PFSK-1 (cell line): ENCODE measurements at regions not wholly inside any gene's neighbourhood (a gene's known extent, or its start where the extent isn't known, plus 50 kb on each side); places are given as distances from the start of the nearest gene placed in this dataset.

Source experiments
- FOXP2 ChIP-seq: optimal IDR thresholded peaks from 2 replicates; pipeline ENCODE3; 2011; ENCODE audit warnings: borderline replicate concordance, control low read depth, inconsistent platforms; ENCODE audit not compliant: insufficient read depth; ENCODE audit errors: extremely low read length, extremely low read depth
- POLR2AphosphoS5 ChIP-seq: IDR thresholded peaks from 2 replicates; pipeline ENCODE4 v1.6.1; 2012; ENCODE audit warnings: low read depth, mild to moderate bottlenecking, control low read depth, low read length, moderate library complexity
- SIN3A ChIP-seq: IDR thresholded peaks from 2 replicates; pipeline ENCODE4 v1.6.1; 2012; ENCODE audit warnings: mild to moderate bottlenecking, low read length, moderate library complexity, borderline replicate concordance; ENCODE audit not compliant: insufficient read depth
- TAF1 ChIP-seq: IDR thresholded peaks from 2 replicates; pipeline ENCODE4 v1.6.1; 2012; ENCODE audit warnings: low read length, control low read depth, borderline replicate concordance; ENCODE audit not compliant: insufficient read depth
- TF ChIP-seq, protein P1 (sequence below), 2 experiments: IDR thresholded peaks; 2 replicates each; pipeline versions ENCODE4 v1.6.1 to v1.8.0; 2011 to 2012; ENCODE audit warnings: low read depth in 2 of 2, low read length in 2 of 2, control low read depth in 1 of 2, inconsistent platforms in 1 of 2, mild to moderate bottlenecking in 1 of 2, moderate library complexity in 1 of 2; ENCODE audit not compliant: insufficient read depth in 1 of 2

DNA sequence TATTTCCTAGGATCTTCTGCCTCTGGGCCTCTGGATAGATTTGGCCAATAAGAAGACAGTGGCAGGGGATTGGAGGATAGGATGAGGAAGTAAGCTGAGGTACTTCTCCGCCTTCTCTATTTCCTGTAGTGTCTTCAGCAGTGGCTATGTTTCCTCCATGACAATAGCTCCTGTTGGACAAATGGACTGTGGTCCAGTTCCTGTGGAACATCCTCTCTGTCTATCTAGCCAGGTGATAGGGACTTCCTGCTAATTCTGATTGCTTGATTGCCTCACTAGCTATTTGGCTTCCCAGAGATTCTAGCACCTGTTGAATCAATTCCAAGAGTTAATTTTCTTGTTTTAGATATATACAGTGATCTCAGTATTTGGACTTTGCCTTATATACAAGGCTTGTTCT is 456.2 kb upstream of the NECTIN3 start:
- TF ChIP-seq SIN3A, result no peak
- no peak for TF ChIP-seq POLR2AphosphoS5
- TF ChIP-seq TAF1, result no peak
- TF ChIP-seq, protein P1, sequence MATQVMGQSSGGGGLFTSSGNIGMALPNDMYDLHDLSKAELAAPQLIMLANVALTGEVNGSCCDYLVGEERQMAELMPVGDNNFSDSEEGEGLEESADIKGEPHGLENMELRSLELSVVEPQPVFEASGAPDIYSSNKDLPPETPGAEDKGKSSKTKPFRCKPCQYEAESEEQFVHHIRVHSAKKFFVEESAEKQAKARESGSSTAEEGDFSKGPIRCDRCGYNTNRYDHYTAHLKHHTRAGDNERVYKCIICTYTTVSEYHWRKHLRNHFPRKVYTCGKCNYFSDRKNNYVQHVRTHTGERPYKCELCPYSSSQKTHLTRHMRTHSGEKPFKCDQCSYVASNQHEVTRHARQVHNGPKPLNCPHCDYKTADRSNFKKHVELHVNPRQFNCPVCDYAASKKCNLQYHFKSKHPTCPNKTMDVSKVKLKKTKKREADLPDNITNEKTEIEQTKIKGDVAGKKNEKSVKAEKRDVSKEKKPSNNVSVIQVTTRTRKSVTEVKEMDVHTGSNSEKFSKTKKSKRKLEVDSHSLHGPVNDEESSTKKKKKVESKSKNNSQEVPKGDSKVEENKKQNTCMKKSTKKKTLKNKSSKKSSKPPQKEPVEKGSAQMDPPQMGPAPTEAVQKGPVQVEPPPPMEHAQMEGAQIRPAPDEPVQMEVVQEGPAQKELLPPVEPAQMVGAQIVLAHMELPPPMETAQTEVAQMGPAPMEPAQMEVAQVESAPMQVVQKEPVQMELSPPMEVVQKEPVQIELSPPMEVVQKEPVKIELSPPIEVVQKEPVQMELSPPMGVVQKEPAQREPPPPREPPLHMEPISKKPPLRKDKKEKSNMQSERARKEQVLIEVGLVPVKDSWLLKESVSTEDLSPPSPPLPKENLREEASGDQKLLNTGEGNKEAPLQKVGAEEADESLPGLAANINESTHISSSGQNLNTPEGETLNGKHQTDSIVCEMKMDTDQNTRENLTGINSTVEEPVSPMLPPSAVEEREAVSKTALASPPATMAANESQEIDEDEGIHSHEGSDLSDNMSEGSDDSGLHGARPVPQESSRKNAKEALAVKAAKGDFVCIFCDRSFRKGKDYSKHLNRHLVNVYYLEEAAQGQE (IDR thresholded peaks at IDR 0.05; ENCODE audit: insufficient read depth in 1 of 2, low read depth in 2 of 2, low read length in 2 of 2), result no peak

DNA sequence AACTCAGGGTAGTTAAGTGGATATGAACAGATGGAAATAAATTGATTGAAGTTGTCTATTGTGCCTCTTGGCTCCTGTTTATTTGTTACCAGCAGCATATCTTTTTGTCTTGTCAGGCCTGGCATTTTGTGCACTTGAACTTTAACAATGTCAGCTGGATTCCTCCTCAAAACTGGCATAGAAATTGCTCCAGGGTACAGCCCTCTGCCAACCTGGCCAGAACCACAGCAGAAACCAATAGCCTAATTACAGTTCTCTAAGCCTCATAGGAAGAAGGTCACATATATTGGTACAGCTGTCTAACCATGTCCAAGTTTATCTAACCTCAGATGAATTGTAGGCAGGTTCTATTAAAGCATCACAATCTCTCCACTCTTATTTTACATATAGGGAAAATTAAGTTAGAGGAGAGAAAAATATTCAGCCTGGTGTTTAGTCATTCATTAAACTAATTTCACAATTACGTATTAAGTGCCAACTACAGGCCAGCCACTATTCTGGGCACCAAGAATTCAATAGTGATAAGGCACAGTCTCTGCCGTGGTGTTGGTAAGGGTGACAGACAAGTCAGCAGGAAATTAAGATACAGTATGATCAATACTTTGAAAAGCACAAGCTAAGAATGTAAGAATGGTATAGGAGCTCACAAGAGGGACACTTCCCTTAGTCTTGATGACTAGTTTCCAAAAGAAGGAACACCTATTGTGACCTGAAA is 452.9 kb upstream of the NECTIN3 start:
- no peak for TF ChIP-seq SIN3A
- no peak for TF ChIP-seq FOXP2
- TF ChIP-seq, protein P1 (IDR thresholded peaks at IDR 0.05; ENCODE audit: insufficient read depth in 1 of 2, low read depth in 2 of 2, low read length in 2 of 2), result no peak
- no peak for TF ChIP-seq POLR2AphosphoS5

DNA sequence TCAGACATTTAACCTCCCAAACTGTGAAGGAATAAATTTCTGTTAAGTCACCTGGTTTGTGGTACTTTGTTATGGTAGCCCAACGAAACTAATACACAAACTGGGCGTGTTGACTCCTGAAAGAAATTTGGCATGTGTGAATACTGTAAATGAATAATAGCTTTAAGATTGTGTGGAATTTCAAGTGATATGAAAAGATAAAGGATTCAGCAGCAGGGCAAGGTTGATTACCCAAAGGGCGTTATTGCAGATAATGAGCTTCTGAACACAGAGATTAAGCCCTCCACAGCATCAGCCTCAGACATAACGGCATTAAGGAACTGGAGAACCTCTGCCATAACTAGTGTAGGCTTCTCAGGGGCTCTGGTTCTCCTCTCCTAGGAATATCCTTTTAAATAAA is 451.5 kb upstream of the NECTIN3 start:
- TF ChIP-seq, protein P1 (IDR thresholded peaks at IDR 0.05; ENCODE audit: insufficient read depth in 1 of 2, low read depth in 2 of 2, low read length in 2 of 2), result no peak
- no peak for TF ChIP-seq SIN3A
- TF ChIP-seq TAF1, result no peak
- TF ChIP-seq POLR2AphosphoS5, result no peak
- TF ChIP-seq FOXP2, result no peak

DNA sequence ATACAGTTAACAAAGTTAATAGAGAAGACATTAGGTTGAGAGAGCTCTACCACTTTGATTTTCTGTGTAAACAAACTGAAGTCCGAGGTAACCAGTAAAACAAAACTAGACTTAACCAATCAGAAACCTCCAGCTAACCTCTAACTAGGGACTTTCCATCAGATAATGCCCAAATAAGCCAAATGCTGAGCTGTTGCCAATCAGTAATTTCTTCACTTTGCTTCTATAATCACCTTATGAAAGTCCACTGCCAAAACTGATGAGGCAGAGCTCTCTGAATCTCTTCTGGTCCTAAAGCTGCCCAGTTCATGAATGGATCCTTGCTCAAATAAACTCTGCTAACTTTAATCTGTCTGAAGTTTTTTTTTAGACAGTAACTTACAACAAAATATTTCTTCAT is 448.0 kb upstream of the NECTIN3 start:
- TF ChIP-seq SIN3A (no peak), TAF1 (no peak), FOXP2 (no peak)
- TF ChIP-seq, protein P1 (IDR thresholded peaks at IDR 0.05; ENCODE audit: insufficient read depth in 1 of 2, low read depth in 2 of 2, low read length in 2 of 2), result no peak

DNA sequence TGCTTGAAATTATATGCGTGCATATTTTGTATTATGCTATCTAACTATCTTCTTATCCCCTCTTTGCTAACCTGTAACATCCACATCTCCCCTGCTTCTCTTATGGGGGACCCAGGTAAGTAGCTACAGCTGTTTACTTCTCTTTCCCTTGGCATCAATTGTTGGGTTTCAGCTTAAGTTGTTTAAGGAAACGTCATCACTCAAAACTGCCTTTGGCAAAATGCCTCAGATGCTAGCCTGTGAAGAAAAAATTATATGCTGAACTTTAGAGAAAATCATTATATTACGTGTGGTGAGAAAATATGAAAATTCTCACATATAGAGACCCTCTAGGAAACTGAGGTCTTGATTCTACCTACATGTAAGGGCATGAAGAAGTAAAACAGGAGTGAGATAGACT is 447.0 kb upstream of the NECTIN3 start:
- TF ChIP-seq, protein P1 (IDR thresholded peaks at IDR 0.05; ENCODE audit: insufficient read depth in 1 of 2, low read depth in 2 of 2, low read length in 2 of 2), result no peak
- TF ChIP-seq FOXP2, result no peak
- TF ChIP-seq SIN3A, result no peak
- no peak for TF ChIP-seq POLR2AphosphoS5
- no peak for TF ChIP-seq TAF1
